Mesendoderm (in vitro differentiated cells): ENCODE measurements at regions not wholly inside any gene's neighbourhood (a gene's known extent, or its start where the extent isn't known, plus 50 kb on each side); places are given as distances from the start of the nearest gene placed in this dataset.
A peak's percentile ranks its signal among the peaks of the same experiment; 100 is the strongest.

Source experiments
- DNase-seq: peaks from one replicate; pipeline ENCODE4 v3.0.0; 2013
- H2AK5ac ChIP-seq: 2 replicates; pipeline ENCODE4 v1.6.1; 2013; ENCODE audit warnings: low read length, inconsistent platforms
- H2BK120ac ChIP-seq: 2 replicates; pipeline ENCODE4 v1.6.1; 2013; ENCODE audit warnings: low read depth, mild to moderate bottlenecking, low read length, moderate library complexity, mixed read lengths
- H2BK15ac ChIP-seq: replicated peaks from 2 replicates; pipeline ENCODE4 v1.6.1; 2013; ENCODE audit warnings: low read depth, mild to moderate bottlenecking, moderate library complexity
- H2BK5ac ChIP-seq: 2 replicates; pipeline ENCODE4 v1.6.1; 2013; ENCODE audit warnings: low read length, inconsistent platforms
- H3K18ac ChIP-seq: 2 replicates; pipeline ENCODE4 v1.6.1; 2013; ENCODE audit warnings: mild to moderate bottlenecking, low read length, mixed read lengths
- H3K23ac ChIP-seq: one replicate; pipeline ENCODE4 v1.6.1; 2013; ENCODE audit warnings: low read length
- H3K27ac ChIP-seq: 2 replicates; pipeline ENCODE4 v1.5.1; 2013; ENCODE audit warnings: low read depth, mild to moderate bottlenecking, inconsistent platforms, low read length, moderate library complexity
- H3K27me3 ChIP-seq: 2 replicates; pipeline ENCODE4 v1.6.1; 2013; ENCODE audit warnings: low read length, control low read depth, mild to moderate bottlenecking, inconsistent platforms; ENCODE audit not compliant: insufficient read depth, poor library complexity
- H3K36me3 ChIP-seq: 2 replicates; pipeline ENCODE4 v1.6.1; 2013; ENCODE audit warnings: low read length, inconsistent platforms; ENCODE audit not compliant: control insufficient read depth, insufficient read depth
- H3K4ac ChIP-seq: one replicate; pipeline ENCODE4 v1.6.1; 2013; ENCODE audit warnings: low read depth, mild to moderate bottlenecking, low read length, moderate library complexity
- H3K4me1 ChIP-seq: 2 replicates; pipeline ENCODE4 v1.6.1; 2013; ENCODE audit warnings: low read depth, low read length, inconsistent platforms; ENCODE audit not compliant: control insufficient read depth
- H3K4me2 ChIP-seq: 2 replicates; pipeline ENCODE4 v1.6.1; 2013; ENCODE audit warnings: low read length
- H3K4me3 ChIP-seq: 2 replicates; pipeline ENCODE4 v1.5.1; 2013; ENCODE audit warnings: mild to moderate bottlenecking, low read length
- H3K56ac ChIP-seq: one replicate; pipeline ENCODE4 v1.6.1; 2013; ENCODE audit warnings: low read length
- H3K79me1 ChIP-seq: 2 replicates; pipeline ENCODE4 v1.6.1; 2013; ENCODE audit warnings: low read length, inconsistent platforms
- H3K79me2 ChIP-seq: 2 replicates; pipeline ENCODE4 v1.6.1; 2013; ENCODE audit warnings: mild to moderate bottlenecking, low read length; ENCODE audit not compliant: control insufficient read depth, insufficient read depth
- H3K9ac ChIP-seq: 2 replicates; pipeline ENCODE4 v1.6.1; 2013; ENCODE audit warnings: low read length, inconsistent platforms
- H4K5ac ChIP-seq: one replicate; pipeline ENCODE4 v1.6.1; 2013; ENCODE audit warnings: low read length
- H4K8ac ChIP-seq: one replicate; pipeline ENCODE4 v1.6.1; 2013; ENCODE audit warnings: low read depth, mild to moderate bottlenecking, control low read depth, low read length, moderate library complexity
- WGBS: extraction: QIAGEN DNeasy Blood & Tissue Kit; methylation state at CpG from one replicate; pipeline ENCODE4 v1.1.7; 2013; ENCODE audit warnings: low lambda C conversion rate, missing lambda C conversion rate; ENCODE audit not compliant: insufficient coverage; ENCODE audit errors: extremely low coverage; 5-methylcytosine and 5-hydroxymethylcytosine counted together

GRCh38 chr10:7493996-7494395 is 83.2 kb upstream of the SFMBT2 start:
- no peaks in the 10 kb centered on the region for H3K27me3 ChIP-seq
- no peaks in the 10 kb centered on the region for H3K36me3 ChIP-seq
- H4K8ac ChIP-seq: no peak overlapping the region
- H3K9ac ChIP-seq: no peak overlapping the region
- H3K79me1 ChIP-seq: no peaks in the 10 kb centered on the region
- H3K4ac ChIP-seq: no peak overlapping the region
- H3K18ac ChIP-seq: no peak overlapping the region
- WGBS: no CpG with 5 or more reads among the region's 2 CpGs
- H3K4me3 ChIP-seq: no peak overlapping the region
- no peak overlapping the region for H2AK5ac ChIP-seq
- no peak for DNase-seq
- H2BK5ac ChIP-seq: no peak overlapping the region
- H3K56ac ChIP-seq: no peak overlapping the region
- no peaks in the 10 kb centered on the region for H3K79me2 ChIP-seq
- no peak overlapping the region for H2BK120ac ChIP-seq
- no peak overlapping the region for H3K4me2 ChIP-seq
- no peak overlapping the region for H2BK15ac ChIP-seq
- H3K4me1 ChIP-seq: no peaks in the 10 kb centered on the region
- H3K23ac ChIP-seq: no peak overlapping the region
- no peak overlapping the region for H4K5ac ChIP-seq
- no peak overlapping the region for H3K27ac ChIP-seq

GRCh38 chr10:7492660-7493046 is 81.8 kb upstream of the SFMBT2 start:
- Histone ChIP-seq H3K9ac (no peak overlapping the region), H3K56ac (no peak overlapping the region), H3K18ac (no peak overlapping the region), H3K27me3 (no peaks in the 10 kb centered on the region), H3K36me3 (no peaks in the 10 kb centered on the region), H4K5ac (no peak overlapping the region), H2BK120ac (no peak overlapping the region), H3K27ac (no peak overlapping the region), H3K4me1 (no peaks in the 10 kb centered on the region), H3K4me2 (no peak overlapping the region), H4K8ac (no peak overlapping the region), H2BK5ac (no peak overlapping the region), H3K4ac (no peak overlapping the region), H3K4me3 (no peak overlapping the region), H2BK15ac (no peak overlapping the region), H3K79me1 (no peaks in the 10 kb centered on the region), H3K79me2 (no peaks in the 10 kb centered on the region), H2AK5ac (no peak overlapping the region), H3K23ac (no peak overlapping the region)
- no peak for DNase-seq
- WGBS: no CpG with 5 or more reads among the region's 4 CpGs

DNA sequence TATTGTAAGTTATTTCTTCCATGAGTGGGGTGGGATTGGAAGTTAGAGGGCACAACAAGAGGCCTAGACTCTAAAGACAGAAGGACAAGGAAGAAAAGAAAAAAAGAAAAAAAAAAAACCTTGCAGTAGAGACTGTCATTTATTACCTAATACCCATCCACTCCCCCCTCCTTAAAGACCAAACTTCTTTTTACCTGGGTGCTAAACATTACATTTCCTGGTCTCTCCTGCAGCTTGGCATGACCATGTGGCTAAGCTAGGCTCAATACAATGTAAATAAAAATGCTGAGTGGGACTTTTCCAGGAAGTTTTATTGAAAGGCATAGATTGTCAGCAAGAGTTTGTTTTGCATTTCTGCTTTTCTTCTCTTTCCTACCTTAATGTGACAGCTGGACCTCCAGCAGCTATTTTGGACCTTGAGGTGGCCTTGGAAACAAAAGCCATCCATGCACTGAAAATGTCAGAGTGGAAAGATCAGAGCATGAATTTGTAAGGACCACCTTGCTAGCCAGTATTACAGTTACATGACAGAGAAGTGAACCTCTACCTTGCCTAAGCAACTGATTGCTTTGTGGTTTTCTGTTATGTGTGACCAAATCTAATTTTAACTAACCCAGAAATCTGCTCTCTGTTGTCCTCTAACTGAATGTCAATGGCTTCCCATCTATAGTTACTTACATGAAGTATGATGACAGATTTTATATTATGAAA is 81.3 kb upstream of the SFMBT2 start:
- Histone ChIP-seq H2BK15ac (no peak overlapping the region), H4K8ac (no peak overlapping the region), H3K23ac (no peak overlapping the region), H3K56ac (no peak overlapping the region), H2BK120ac (no peak overlapping the region), H3K79me1 (no peaks in the 10 kb centered on the region), H4K5ac (no peak overlapping the region), H2AK5ac (no peak overlapping the region), H3K4ac (no peak overlapping the region), H3K36me3 (no peaks in the 10 kb centered on the region), H3K27ac (no peak overlapping the region), H3K4me1 (no peaks in the 10 kb centered on the region), H3K9ac (no peak overlapping the region), H3K27me3 (no peaks in the 10 kb centered on the region), H3K4me3 (no peak overlapping the region), H3K18ac (no peak overlapping the region), H2BK5ac (no peak overlapping the region), H3K79me2 (no peaks in the 10 kb centered on the region), H3K4me2 (no peak overlapping the region)
- DNase-seq: no peak

GRCh38 chr10:7491230-7491629 is 80.4 kb upstream of the SFMBT2 start:
- no peak overlapping the region for H3K4ac ChIP-seq
- no peak overlapping the region for H3K4me3 ChIP-seq
- no peak overlapping the region for H2BK120ac ChIP-seq
- no peak overlapping the region for H4K8ac ChIP-seq
- no peaks in the 10 kb centered on the region for H3K36me3 ChIP-seq
- H3K18ac ChIP-seq: no peak overlapping the region
- H3K27me3 ChIP-seq: no peaks in the 10 kb centered on the region
- H3K79me1 ChIP-seq: no peaks in the 10 kb centered on the region
- no peaks in the 10 kb centered on the region for H3K4me1 ChIP-seq
- H3K56ac ChIP-seq: no peak overlapping the region
- H2AK5ac ChIP-seq: no peak overlapping the region
- no peak overlapping the region for H3K9ac ChIP-seq
- no peak overlapping the region for H3K23ac ChIP-seq
- no peak overlapping the region for H2BK15ac ChIP-seq
- no peak overlapping the region for H3K4me2 ChIP-seq
- no peak overlapping the region for H2BK5ac ChIP-seq
- no CpG with 5 or more reads among the region's 8 CpGs for WGBS
- no peak for DNase-seq
- no peak overlapping the region for H3K27ac ChIP-seq
- no peaks in the 10 kb centered on the region for H3K79me2 ChIP-seq
- no peak overlapping the region for H4K5ac ChIP-seq

DNA sequence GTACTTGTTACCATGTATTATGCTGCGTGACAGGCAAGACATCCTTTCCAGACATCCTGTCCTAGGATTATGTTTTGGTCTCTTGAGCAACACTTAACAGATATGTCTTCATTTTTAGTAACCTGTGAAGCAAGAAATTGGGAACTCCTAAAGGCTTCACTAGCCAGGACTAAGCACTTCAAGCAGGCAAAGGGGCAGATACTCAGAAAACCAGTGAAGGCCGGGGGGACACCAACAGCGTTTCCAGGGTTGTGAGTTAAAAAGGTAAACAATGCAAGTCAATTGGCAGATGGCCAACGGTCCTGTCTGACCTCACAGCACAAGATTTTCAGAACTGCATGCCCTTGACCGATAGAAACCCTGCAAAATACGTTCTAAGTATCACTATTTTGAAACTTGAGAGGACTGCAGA is 77.6 kb upstream of the SFMBT2 start:
- Histone ChIP-seq H3K79me2 (no peaks in the 10 kb centered on the region), H3K23ac (no peak overlapping the region), H4K8ac (peak overlapping the region; percentile 39), H3K4me2 (no peak overlapping the region), H3K27ac (no peak overlapping the region), H2BK15ac (no peak overlapping the region), H3K79me1 (no peaks in the 10 kb centered on the region), H2BK5ac (no peak overlapping the region), H3K4ac (no peak overlapping the region), H2BK120ac (no peak overlapping the region), H3K4me1 (peaks cover 7% of the 10 kb centered on the region), H2AK5ac (no peak overlapping the region), H3K27me3 (no peaks in the 10 kb centered on the region), H3K9ac (no peak overlapping the region), H3K4me3 (no peak overlapping the region), H3K56ac (no peak overlapping the region), H4K5ac (no peak overlapping the region), H3K18ac (peak overlapping the region; percentile 88), H3K36me3 (no peaks in the 10 kb centered on the region)
- no CpG with 5 or more reads among the region's 6 CpGs for WGBS
- no peak for DNase-seq

DNA sequence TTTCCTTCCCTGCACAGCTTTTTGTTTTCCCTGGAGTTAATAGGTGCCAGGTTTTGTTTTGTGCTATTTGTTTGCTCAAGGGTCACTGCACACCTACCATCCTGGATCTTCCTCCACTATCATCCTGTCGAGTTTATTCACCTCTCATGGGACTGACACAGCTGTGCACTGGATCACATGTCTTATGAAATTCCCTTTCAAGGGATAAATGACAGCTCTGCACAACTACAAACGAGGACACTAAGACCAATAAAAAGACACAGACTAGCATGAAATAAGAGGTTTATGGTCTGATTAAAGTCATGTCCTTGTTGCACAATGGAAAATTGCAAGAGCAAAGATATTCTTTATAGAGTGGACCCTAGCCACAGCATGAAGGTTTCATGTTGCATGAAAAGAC is 76.7 kb upstream of the SFMBT2 start:
- H3K79me1 ChIP-seq: no peaks in the 10 kb centered on the region
- H2BK120ac ChIP-seq: no peak overlapping the region
- no peak overlapping the region for H4K5ac ChIP-seq

More for the DNA sequence above, 76.7 kb upstream of the SFMBT2 start:
- Histone ChIP-seq H3K4me3 (no peak overlapping the region), H4K8ac (no peak overlapping the region), H3K4me2 (no peak overlapping the region), H3K79me2 (no peaks in the 10 kb centered on the region), H3K23ac (no peak overlapping the region), H3K27me3 (no peaks in the 10 kb centered on the region), H3K4me1 (peaks cover 11% of the 10 kb centered on the region), H3K4ac (no peak overlapping the region), H2AK5ac (no peak overlapping the region), H2BK15ac (no peak overlapping the region), H3K36me3 (no peaks in the 10 kb centered on the region), H3K9ac (no peak overlapping the region), H3K27ac (no peak overlapping the region), H2BK5ac (no peak overlapping the region), H3K56ac (no peak overlapping the region), H3K18ac (no peak overlapping the region)
- no CpG with 5 or more reads among the region's 2 CpGs for WGBS
- no peak for DNase-seq
